Neural cell (in vitro differentiated cells): ENCODE measurements at regions not wholly inside any gene's neighbourhood (a gene's known extent, or its start where the extent isn't known, plus 50 kb on each side); places are given as distances from the start of the nearest gene placed in this dataset.

Experiments
- H2AFZ ChIP-seq: fragments of 200-600, 300-800 bp; sonication (generic), shearing (Covaris generic); 2 replicates; pipeline ENCODE4 v1.6.0; 2014; ENCODE audit warnings: low read depth, mild to moderate bottlenecking, antibody characterized with exemption, low read length, moderate library complexity
- H3F3A ChIP-seq: fragments of 200-600 bp; shearing (Covaris generic); 2 replicates; pipeline ENCODE4 v1.6.1; 2016; ENCODE audit warnings: mild to moderate bottlenecking, moderate library complexity, mixed read lengths, antibody characterized with exemption, low read length; ENCODE audit not compliant: insufficient read depth, poor library complexity, severe bottlenecking
- H3K27ac ChIP-seq: fragments of 200-600, 300-800 bp; sonication (generic), shearing (Covaris generic); 2 replicates; pipeline ENCODE4 v1.5.1; 2014; ENCODE audit warnings: mild to moderate bottlenecking, low read length, moderate library complexity
- H3K27me3 ChIP-seq: fragments of 300-800, 200-600 bp; sonication (generic), shearing (Covaris generic); 2 replicates; pipeline ENCODE4 v1.6.0; 2014; ENCODE audit warnings: mild to moderate bottlenecking, low read depth, low read length, moderate library complexity; ENCODE audit not compliant: insufficient read depth
- H3K36me3 ChIP-seq: fragments of 300-800, 200-600 bp; sonication (generic), shearing (Covaris generic); 2 replicates; pipeline ENCODE4 v1.5.1; 2014; ENCODE audit warnings: mild to moderate bottlenecking, antibody characterized with exemption, low read length, moderate library complexity; ENCODE audit not compliant: insufficient read depth
- H3K4me2 ChIP-seq: fragments of 300-800, 200-600 bp; sonication (generic), shearing (Covaris generic); 2 replicates; pipeline ENCODE4 v1.6.0; 2014; ENCODE audit warnings: mild to moderate bottlenecking, low read length
- H3K4me3 ChIP-seq: fragments of 300-800, 200-600 bp; sonication (generic), shearing (Covaris generic); 2 replicates; pipeline ENCODE4 v1.5.1; 2014; ENCODE audit warnings: mild to moderate bottlenecking, low read length, moderate library complexity
- H3K79me2 ChIP-seq: fragments of 200-600 bp; shearing (Covaris generic); replicated peaks from 2 replicates; pipeline ENCODE4 v1.6.0; 2014; ENCODE audit warnings: mild to moderate bottlenecking, low read length, moderate library complexity; ENCODE audit not compliant: insufficient read depth
- H3K9ac ChIP-seq: fragments of 300-800, 200-600 bp; sonication (generic), shearing (Covaris generic); 2 replicates; pipeline ENCODE4 v1.6.1; 2016; ENCODE audit warnings: mild to moderate bottlenecking, low read length, mixed read lengths
- H3K9me2 ChIP-seq: fragments of 200-600 bp; shearing (Covaris generic); 2 replicates; pipeline ENCODE4 v1.6.1; 2016; ENCODE audit warnings: mild to moderate bottlenecking, low read length, mixed read lengths; ENCODE audit not compliant: insufficient read depth
- H3K9me3 ChIP-seq: fragments of 200-600, 300-800 bp; sonication (generic), shearing (Covaris generic); 2 replicates; pipeline ENCODE4 v1.6.1; 2016; ENCODE audit warnings: mild to moderate bottlenecking, mixed run types, low read length, moderate library complexity, mixed read lengths
- H4K20me1 ChIP-seq: fragments of 200-600 bp; shearing (Covaris generic); 2 replicates; pipeline ENCODE4 v1.6.1; 2016; ENCODE audit warnings: mild to moderate bottlenecking, mixed run types; ENCODE audit not compliant: insufficient read depth
- CTCF ChIP-seq: fragments of 450-650 bp; IDR thresholded peaks from 2 replicates; pipeline ENCODE4 v1.5.1; 2014; ENCODE audit warnings: antibody characterized with exemption, mild to moderate bottlenecking, moderate library complexity; ENCODE audit not compliant: poor library complexity, severe bottlenecking
- EP300 ChIP-seq: fragments of 450-650 bp; conservative IDR thresholded peaks from 2 replicates; pipeline ENCODE4 v1.6.1; 2014; ENCODE audit warnings: antibody characterized with exemption, mild to moderate bottlenecking, moderate library complexity; ENCODE audit not compliant: poor library complexity, severe bottlenecking
- EZH2 ChIP-seq: fragments of 200-600, 300-800 bp; shearing (Covaris generic), sonication (generic); IDR thresholded peaks from 2 replicates; pipeline ENCODE4 v1.6.1; 2014; ENCODE audit warnings: antibody characterized with exemption, low read length, borderline replicate concordance, mild to moderate bottlenecking; ENCODE audit not compliant: insufficient read depth, poor library complexity, severe bottlenecking
- MXI1 ChIP-seq: fragments of 450-650 bp; conservative IDR thresholded peaks from 2 replicates; pipeline ENCODE4 v1.6.1; 2014; ENCODE audit warnings: antibody characterized with exemption, mild to moderate bottlenecking; ENCODE audit not compliant: poor library complexity, severe bottlenecking
- POLR2AphosphoS5 ChIP-seq: IDR thresholded peaks from 2 replicates; pipeline ENCODE4 v1.6.1; 2012
- RAD21 ChIP-seq: fragments of 450-650 bp; conservative IDR thresholded peaks from 2 replicates; pipeline ENCODE4 v1.6.1; 2014; ENCODE audit warnings: antibody characterized with exemption, mild to moderate bottlenecking, moderate library complexity
- REST ChIP-seq: IDR thresholded peaks from 2 replicates; pipeline ENCODE4 v1.6.1; 2012; ENCODE audit warnings: borderline replicate concordance
- SMC3 ChIP-seq: fragments of 450-650 bp; conservative IDR thresholded peaks from 2 replicates; pipeline ENCODE4 v1.6.1; 2014; ENCODE audit warnings: antibody characterized with exemption, mild to moderate bottlenecking, moderate library complexity; ENCODE audit not compliant: poor library complexity
- TAF1 ChIP-seq: IDR thresholded peaks from 2 replicates; pipeline ENCODE4 v1.6.1; 2012; ENCODE audit warnings: low read depth

GRCh38 chr2:9710311-9710710 is 79.5 kb upstream of the YWHAQ start:
- Histone ChIP-seq H3K27ac (peak overlapping the region; percentile 96), H3K9ac (no peak overlapping the region), H3K27me3 (no peaks in the 10 kb centered on the region), H3F3A (no peaks in the 10 kb centered on the region), H4K20me1 (no peaks in the 10 kb centered on the region), H3K79me2 (no peaks in the 10 kb centered on the region), H2AFZ (no peak overlapping the region), H3K9me3 (no peaks in the 10 kb centered on the region), H3K36me3 (no peaks in the 10 kb centered on the region), H3K4me3 (no peak overlapping the region), H3K9me2 (no peaks in the 10 kb centered on the region), H3K4me2 (no peak overlapping the region)
- TF ChIP-seq TAF1 (no peak), POLR2AphosphoS5 (no peak), RAD21 (no peak), EZH2 (no peak), SMC3 (no peak), REST (no peak), CTCF (no peak), EP300 (no peak), MXI1 (no peak)

DNA sequence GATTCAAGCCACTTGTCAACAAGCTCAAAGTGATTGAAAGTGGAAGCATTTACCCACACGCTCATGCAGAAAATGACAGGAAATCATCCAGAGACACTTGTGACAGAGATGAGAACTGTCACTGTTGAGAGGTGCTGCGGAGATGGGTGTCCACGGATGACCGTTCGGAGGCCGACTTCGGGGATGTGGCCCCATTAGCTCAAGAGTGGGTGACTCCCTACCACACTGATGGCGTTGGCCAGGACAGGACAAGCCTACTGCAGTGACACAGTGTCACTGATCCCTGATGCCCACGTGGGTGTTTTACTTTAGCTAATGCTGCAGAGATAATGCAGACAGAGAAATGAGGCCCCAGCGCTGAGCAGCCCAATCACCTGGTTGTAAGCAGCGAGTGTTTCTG is 81.5 kb upstream of the YWHAQ start:
- no peaks in the 10 kb centered on the region for H3K36me3 ChIP-seq
- H3K9me2 ChIP-seq: no peaks in the 10 kb centered on the region
- peak overlapping the region; percentile 96 for H3K27ac ChIP-seq
- no peaks in the 10 kb centered on the region for H4K20me1 ChIP-seq
- no peaks in the 10 kb centered on the region for H3K27me3 ChIP-seq
- H3K4me3 ChIP-seq: peak overlapping the region; percentile 53
- H3K9ac ChIP-seq: peak overlapping the region; percentile 38
- no peaks in the 10 kb centered on the region for H3K79me2 ChIP-seq
- H3K9me3 ChIP-seq: no peaks in the 10 kb centered on the region
- H3F3A ChIP-seq: no peaks in the 10 kb centered on the region
- no peak overlapping the region for H2AFZ ChIP-seq
- TF ChIP-seq SMC3 (peak; percentile 35), MXI1 (peak; percentile 51), EP300 (peak; percentile 100), CTCF (no peak), POLR2AphosphoS5 (peak; percentile 81), REST (no peak)
- peak overlapping the region; percentile 13 for H3K4me2 ChIP-seq
